ENCODE measurements at regions not wholly inside any gene's neighbourhood (a gene's known extent, or its start where the extent isn't known, plus 50 kb on each side); places are given as distances from the start of the nearest gene placed in this dataset.

DNA sequence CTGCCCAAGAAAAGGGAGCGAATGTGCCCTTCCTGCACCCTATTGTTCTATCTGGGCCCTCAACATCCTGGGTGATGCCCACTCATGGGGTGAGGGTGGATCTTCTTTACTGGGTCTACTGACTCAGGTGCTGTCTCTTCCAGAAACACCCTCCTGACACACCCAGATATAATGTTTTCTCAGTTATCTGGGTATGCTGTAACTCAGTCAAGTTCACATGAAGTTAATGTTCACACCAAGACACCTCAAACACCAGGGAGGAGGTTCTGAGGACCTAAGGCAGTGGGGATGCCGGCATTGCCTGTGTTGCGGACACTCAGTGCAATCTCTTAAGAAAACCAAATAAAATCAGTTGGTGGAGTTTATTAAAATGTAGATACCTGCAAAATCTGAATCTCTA, 500.9 kb downstream of the BCL11A start:
- no peak for DNase-seq
- no peak overlapping the region for H3K4me3 ChIP-seq
- no peaks in the 10 kb centered on the region for H3K9me3 ChIP-seq
- intact Hi-C loops (cut with DNase I; ENCODE audit: low total_unique reads): no loop called here
- H3K27ac ChIP-seq: no peak overlapping the region
- TF ChIP-seq POLR2A (IDR thresholded peaks at IDR 0.05): no peak
- no peak for TF ChIP-seq CTCF (IDR thresholded peaks at IDR 0.05)
- no peaks in the 10 kb centered on the region for H3K36me3 ChIP-seq
- no peaks in the 10 kb centered on the region for H3K27me3 ChIP-seq
- no peaks in the 10 kb centered on the region for H3K4me1 ChIP-seq

DNA sequence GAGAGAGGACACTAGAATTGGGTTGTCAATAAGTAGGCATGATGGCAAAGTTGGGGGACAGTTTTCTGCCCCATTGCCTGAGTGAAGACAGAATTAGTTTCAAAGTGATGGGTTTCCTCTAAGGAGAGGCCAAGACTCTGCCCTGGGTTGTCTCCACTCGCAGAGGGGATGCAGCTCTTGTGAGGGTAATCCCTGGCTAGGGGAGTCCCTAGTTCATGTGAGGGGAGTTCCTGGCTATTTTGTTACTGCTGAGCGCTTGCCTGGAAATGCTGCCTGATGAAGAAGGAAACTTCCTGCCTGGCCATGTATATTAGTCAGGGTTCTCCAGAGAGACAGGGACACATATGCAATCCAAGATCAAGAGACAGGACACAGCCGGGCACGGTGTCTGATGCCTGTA, 501.5 kb downstream of the BCL11A start:
- Histone ChIP-seq H3K4me1 (no peaks in the 10 kb centered on the region), H3K9me3 (no peaks in the 10 kb centered on the region), H3K36me3 (no peaks in the 10 kb centered on the region), H3K27ac (no peak overlapping the region), H3K27me3 (no peaks in the 10 kb centered on the region), H3K4me3 (no peak overlapping the region)
- intact Hi-C loops (cut with DNase I; ENCODE audit: low total_unique reads): no loop called here
- TF ChIP-seq CTCF (IDR thresholded peaks at IDR 0.05): no peak
- TF ChIP-seq POLR2A (IDR thresholded peaks at IDR 0.05): no peak
- no peak for DNase-seq

DNA sequence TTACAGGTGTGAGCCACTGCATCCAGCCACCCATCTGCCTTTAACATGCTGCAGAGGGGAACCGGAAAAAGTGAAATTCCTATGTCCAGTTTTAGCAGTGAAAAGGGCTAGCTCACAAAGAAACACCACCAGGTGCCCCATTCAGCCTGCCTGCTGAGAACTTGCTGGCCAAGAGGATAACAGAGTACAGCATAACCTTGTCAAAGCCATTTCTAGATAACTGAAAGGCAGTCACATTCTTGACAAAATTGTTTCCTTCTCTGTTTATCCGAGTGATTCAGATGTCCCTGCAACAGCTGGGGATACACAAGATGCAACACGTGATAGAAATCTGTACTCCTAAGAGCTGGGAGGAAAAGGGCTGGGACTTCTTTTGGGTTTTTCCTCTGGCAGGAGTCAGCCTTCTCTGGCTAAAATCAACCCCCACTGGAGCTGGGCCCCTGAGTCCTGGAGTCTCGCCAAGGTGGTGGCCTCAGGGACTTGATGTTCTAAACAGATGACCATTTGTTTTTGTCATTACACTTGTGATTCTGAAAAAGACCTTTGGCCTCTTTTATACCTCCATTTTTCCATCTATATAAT, 505.4 kb downstream of the BCL11A start:
- Histone ChIP-seq H3K9me3 (no peaks in the 10 kb centered on the region), H3K36me3 (no peaks in the 10 kb centered on the region), H3K4me3 (no peak overlapping the region), H3K27me3 (no peaks in the 10 kb centered on the region), H3K4me1 (no peaks in the 10 kb centered on the region), H3K27ac (no peak overlapping the region)
- TF ChIP-seq POLR2A (IDR thresholded peaks at IDR 0.05) (no peak), CTCF (IDR thresholded peaks at IDR 0.05) (no peak)
- DNase-seq: no peak
- intact Hi-C loops (cut with DNase I; ENCODE audit: low total_unique reads): no loop called here

- H3K36me3 ChIP-seq: no peaks in the 10 kb centered on the region
- intact Hi-C loops (cut with DNase I; ENCODE audit: low total_unique reads): no loop called here
- no peak for TF ChIP-seq CTCF (IDR thresholded peaks at IDR 0.05)
- no peak for TF ChIP-seq POLR2A (IDR thresholded peaks at IDR 0.05)
- H3K4me1 ChIP-seq: no peaks in the 10 kb centered on the region
- H3K4me3 ChIP-seq: no peak overlapping the region
- no peaks in the 10 kb centered on the region for H3K27me3 ChIP-seq
- no peak for DNase-seq
- H3K9me3 ChIP-seq: no peaks in the 10 kb centered on the region
- no peak overlapping the region for H3K27ac ChIP-seq
These were observed 506.1 kb downstream of the BCL11A start for GRCh38 chr2:60047347-60047746.

- no peak for TF ChIP-seq CTCF (IDR thresholded peaks at IDR 0.05)
- TF ChIP-seq POLR2A (IDR thresholded peaks at IDR 0.05): no peak
- Histone ChIP-seq H3K27ac (no peak overlapping the region), H3K27me3 (no peaks in the 10 kb centered on the region), H3K4me3 (no peak overlapping the region), H3K36me3 (no peaks in the 10 kb centered on the region), H3K4me1 (no peaks in the 10 kb centered on the region), H3K9me3 (no peaks in the 10 kb centered on the region)
- intact Hi-C loops (cut with DNase I; ENCODE audit: low total_unique reads): no loop called here
- no peak for DNase-seq
These were observed 506.9 kb downstream of the BCL11A start for GRCh38 chr2:60046529-60046928.
